HG03558 (cell line): ENCODE measurements at regions not wholly inside any gene's neighbourhood (a gene's known extent, or its start where the extent isn't known, plus 50 kb on each side); places are given as distances from the start of the nearest gene placed in this dataset.
"Not testable (repeated sequence)": the region's sequence is repeated elsewhere in the genome, so short reads cannot be mapped to it uniquely, and the experiment has no call there.

Experiments used
- ATAC-seq: cut with Tn5 transposase; IDR thresholded peaks from one replicate; pipeline ENCODE4 v1.9.1; 2021; ENCODE audit warnings: moderate number of reproducible peaks; ENCODE audit not compliant: unreplicated experiment; ENCODE audit errors: extremely low read depth

GRCh38 chr13:64558031-64558430, 2672.1 kb downstream of the PCDH9 start:
- ATAC-seq: not testable (repeated sequence)

GRCh38 chr13:64556376-64556775, 2673.8 kb downstream of the PCDH9 start:
- ATAC-seq: no peak

GRCh38 chr13:64553411-64554129, 2676.6 kb downstream of the PCDH9 start:
- ATAC-seq: no peak

- no peak for ATAC-seq
These were observed 2678.4 kb downstream of the PCDH9 start for GRCh38 chr13:64551755-64552154.

- no peak for ATAC-seq
These were observed 2683.8 kb downstream of the PCDH9 start for GRCh38 chr13:64546371-64546770.

GRCh38 chr13:64540976-64541375, 2689.2 kb downstream of the PCDH9 start:
- ATAC-seq: no peak

- ATAC-seq: no peak
These were observed 2689.7 kb downstream of the PCDH9 start for GRCh38 chr13:64540468-64540867.

- ATAC-seq: no peak
These were observed 2691.4 kb downstream of the PCDH9 start for GRCh38 chr13:64538711-64539110.

GRCh38 chr13:64534302-64534701, 2695.8 kb downstream of the PCDH9 start:
- no peak for ATAC-seq

- no peak for ATAC-seq
These were observed 2698.7 kb downstream of the PCDH9 start for GRCh38 chr13:64531400-64531799.

- no peak for ATAC-seq
These were observed 2700.2 kb downstream of the PCDH9 start for GRCh38 chr13:64529874-64530485.

GRCh38 chr13:64528838-64529237, 2701.3 kb downstream of the PCDH9 start:
- ATAC-seq: no peak

- no peak for ATAC-seq
These were observed 2702.6 kb downstream of the PCDH9 start for GRCh38 chr13:64527561-64527960.

GRCh38 chr13:64525687-64526086, 2704.4 kb downstream of the PCDH9 start:
- no peak for ATAC-seq

GRCh38 chr13:64510747-64511146, 2719.4 kb downstream of the PCDH9 start:
- no peak for ATAC-seq

GRCh38 chr13:64506246-64506645, 2723.9 kb downstream of the PCDH9 start:
- ATAC-seq: no peak

- ATAC-seq: no peak
These were observed 2724.7 kb downstream of the PCDH9 start for GRCh38 chr13:64505336-64505910.

GRCh38 chr13:64488731-64489130, 2741.4 kb downstream of the PCDH9 start:
- no peak for ATAC-seq

GRCh38 chr13:64482373-64482772, 2747.8 kb downstream of the PCDH9 start:
- no peak for ATAC-seq

- no peak for ATAC-seq
These were observed 2749.5 kb downstream of the PCDH9 start for GRCh38 chr13:64480672-64481071.

- ATAC-seq: no peak
These were observed 2749.9 kb downstream of the PCDH9 start for GRCh38 chr13:64480211-64480610.

- no peak for ATAC-seq
These were observed 2753.0 kb downstream of the PCDH9 start for GRCh38 chr13:64477146-64477545.
